ENCODE measurements at regions not wholly inside any gene's neighbourhood (a gene's known extent, or its start where the extent isn't known, plus 50 kb on each side); places are given as distances from the start of the nearest gene placed in this dataset.

DNA sequence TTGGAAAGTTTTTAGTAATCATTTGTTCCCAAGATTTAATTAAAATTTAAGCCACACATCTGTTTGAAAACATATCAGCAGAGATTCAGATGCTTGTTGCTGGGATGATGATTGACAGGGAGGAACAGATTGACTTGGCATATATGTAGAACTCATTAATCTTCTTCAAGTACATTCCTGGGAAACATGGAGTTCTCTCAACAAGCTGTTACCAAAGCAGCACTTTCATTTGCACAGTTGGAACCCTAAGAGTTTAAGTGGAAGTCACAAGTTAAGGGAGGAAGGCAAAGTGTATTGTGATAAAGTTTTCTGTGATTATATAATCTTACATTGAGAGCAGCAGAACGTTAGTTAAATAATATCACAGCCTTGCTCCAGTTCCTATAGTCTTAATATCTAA, 485.4 kb upstream of the CELF2 start:
- no peak overlapping the region for H2BK12ac ChIP-seq (ENCODE audit: low read length)
- H4K91ac ChIP-seq (ENCODE audit: low read depth, low read length): no peak overlapping the region
- H4K12ac ChIP-seq (ENCODE audit: low read depth, low read length): no peak overlapping the region
- WGBS (ENCODE audit: extremely low coverage, insufficient coverage, insufficient read length): no CpG with 5 or more reads among the region's 1 CpG
- no peak overlapping the region for H4K8ac ChIP-seq (ENCODE audit: low read depth, low read length)
- H3K4me1 ChIP-seq (ENCODE audit: control insufficient read depth in 1 of 2, insufficient read depth in 2 of 2, low read length in 2 of 2): peaks cover 2 to 5% of the 10 kb centered on the region in 2 experiments
- H3K27me3 ChIP-seq (ENCODE audit: insufficient read depth, low read length): no peaks in the 10 kb centered on the region
- no peak overlapping the region for H3K18ac ChIP-seq (ENCODE audit: low read length)
- no peak overlapping the region for H3K14ac ChIP-seq (ENCODE audit: low read length)
- H3K79me1 ChIP-seq (ENCODE audit: low read length): no peaks in the 10 kb centered on the region
- H2AFZ ChIP-seq (ENCODE audit: insufficient read depth, low read length, poor library complexity): no peak overlapping the region
- no peak overlapping the region for H2BK5ac ChIP-seq (ENCODE audit: low read depth, low read length, poor library complexity)
- H3K79me2 ChIP-seq (ENCODE audit: control insufficient read depth, insufficient read depth, low read length, poor library complexity): no peaks in the 10 kb centered on the region
- H3K4ac ChIP-seq (ENCODE audit: low read depth, low read length): no peak overlapping the region
- no peak overlapping the region for H2AK5ac ChIP-seq (ENCODE audit: low read length)
- H3K9me3 ChIP-seq (ENCODE audit: insufficient read depth, low read depth, low read length): no peaks in the 10 kb centered on the region
- H3K27ac ChIP-seq (ENCODE audit: low read depth, low read length): no peak overlapping the region
- no peak overlapping the region for H3K9ac ChIP-seq (ENCODE audit: low read length)
- H3K23ac ChIP-seq (ENCODE audit: low read length): no peak overlapping the region
- no peaks in the 10 kb centered on the region for H3K36me3 ChIP-seq (ENCODE audit: control insufficient read depth in 1 of 2, insufficient read depth in 2 of 2, low read length in 2 of 2)
- no peak overlapping the region for H3K4me3 ChIP-seq (ENCODE audit: low read depth, low read length)
- no peak overlapping the region for H2BK120ac ChIP-seq (ENCODE audit: insufficient read depth, low read length, poor library complexity)
- no peak for DNase-seq
- no peak overlapping the region for H3K4me2 ChIP-seq (ENCODE audit: low read length)

DNA sequence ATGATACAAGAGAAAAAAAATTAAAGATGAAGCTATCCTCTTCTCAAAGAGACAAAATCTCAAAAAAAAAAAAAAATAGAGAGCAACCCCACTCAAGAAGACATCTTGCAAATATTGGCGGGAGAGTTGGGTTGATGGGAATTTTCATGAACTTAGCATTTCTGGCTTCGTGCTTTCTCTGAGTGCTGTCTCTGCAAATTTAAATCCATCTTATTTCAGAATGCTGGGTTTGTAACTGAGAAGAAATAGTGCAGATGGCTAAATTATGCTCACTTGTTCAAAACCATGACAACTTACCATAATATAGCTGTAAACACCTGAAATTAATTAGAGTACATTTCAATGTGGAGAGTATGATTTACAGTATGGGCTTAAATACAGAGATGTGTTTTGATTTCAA, 484.8 kb upstream of the CELF2 start:
- Histone ChIP-seq H3K4me1 (ENCODE audit: control insufficient read depth in 1 of 2, insufficient read depth in 2 of 2, low read length in 2 of 2) (peaks cover 2 to 5% of the 10 kb centered on the region in 2 experiments), H3K9ac (ENCODE audit: low read length) (no peak overlapping the region), H3K79me1 (ENCODE audit: low read length) (no peaks in the 10 kb centered on the region), H3K36me3 (ENCODE audit: control insufficient read depth in 1 of 2, insufficient read depth in 2 of 2, low read length in 2 of 2) (no peaks in the 10 kb centered on the region), H3K18ac (ENCODE audit: low read length) (no peak overlapping the region), H3K23ac (ENCODE audit: low read length) (no peak overlapping the region), H3K79me2 (ENCODE audit: control insufficient read depth, insufficient read depth, low read length, poor library complexity) (no peaks in the 10 kb centered on the region), H4K12ac (ENCODE audit: low read depth, low read length) (no peak overlapping the region), H3K27ac (ENCODE audit: low read depth, low read length) (no peak overlapping the region), H2BK5ac (ENCODE audit: low read depth, low read length, poor library complexity) (no peak overlapping the region), H3K4me2 (ENCODE audit: low read length) (no peak overlapping the region), H4K91ac (ENCODE audit: low read depth, low read length) (no peak overlapping the region), H3K4ac (ENCODE audit: low read depth, low read length) (no peak overlapping the region), H2AK5ac (ENCODE audit: low read length) (no peak overlapping the region), H2AFZ (ENCODE audit: insufficient read depth, low read length, poor library complexity) (no peak overlapping the region), H3K27me3 (ENCODE audit: insufficient read depth, low read length) (no peaks in the 10 kb centered on the region), H2BK12ac (ENCODE audit: low read length) (no peak overlapping the region), H4K8ac (ENCODE audit: low read depth, low read length) (no peak overlapping the region), H2BK120ac (ENCODE audit: insufficient read depth, low read length, poor library complexity) (no peak overlapping the region), H3K14ac (ENCODE audit: low read length) (no peak overlapping the region), H3K9me3 (ENCODE audit: insufficient read depth, low read depth, low read length) (no peaks in the 10 kb centered on the region), H3K4me3 (ENCODE audit: low read depth, low read length) (no peak overlapping the region)
- DNase-seq: no peak
- no CpG with 5 or more reads among the region's 2 CpGs for WGBS (ENCODE audit: extremely low coverage, insufficient coverage, insufficient read length)

GRCh38 chr10:10533437-10533836, 484.2 kb upstream of the CELF2 start:
- DNase-seq: peak in 1 of 2 donors; percentile 54

GRCh38 chr10:10538326-10538725, 479.3 kb upstream of the CELF2 start:
- no CpG with 5 or more reads among the region's 1 CpG for WGBS (ENCODE audit: extremely low coverage, insufficient coverage, insufficient read length)
- Histone ChIP-seq H3K79me2 (ENCODE audit: control insufficient read depth, insufficient read depth, low read length, poor library complexity) (no peaks in the 10 kb centered on the region), H3K79me1 (ENCODE audit: low read length) (no peaks in the 10 kb centered on the region), H2BK5ac (ENCODE audit: low read depth, low read length, poor library complexity) (no peak overlapping the region), H2AK5ac (ENCODE audit: low read length) (no peak overlapping the region), H3K36me3 (ENCODE audit: control insufficient read depth in 1 of 2, insufficient read depth in 2 of 2, low read length in 2 of 2) (no peaks in the 10 kb centered on the region), H4K91ac (ENCODE audit: low read depth, low read length) (no peak overlapping the region), H3K9me3 (ENCODE audit: insufficient read depth, low read depth, low read length) (no peaks in the 10 kb centered on the region), H4K8ac (ENCODE audit: low read depth, low read length) (no peak overlapping the region), H3K27ac (ENCODE audit: low read depth, low read length) (no peak overlapping the region), H4K12ac (ENCODE audit: low read depth, low read length) (no peak overlapping the region), H3K4ac (ENCODE audit: low read depth, low read length) (no peak overlapping the region), H3K23ac (ENCODE audit: low read length) (no peak overlapping the region), H2BK12ac (ENCODE audit: low read length) (no peak overlapping the region), H3K14ac (ENCODE audit: low read length) (no peak overlapping the region), H2BK120ac (ENCODE audit: insufficient read depth, low read length, poor library complexity) (no peak overlapping the region), H3K4me2 (ENCODE audit: low read length) (no peak overlapping the region), H3K9ac (ENCODE audit: low read length) (no peak overlapping the region), H2AFZ (ENCODE audit: insufficient read depth, low read length, poor library complexity) (no peak overlapping the region), H3K4me1 (ENCODE audit: control insufficient read depth in 1 of 2, insufficient read depth in 2 of 2, low read length in 2 of 2) (no peaks in the 10 kb centered on the region), H3K18ac (ENCODE audit: low read length) (no peak overlapping the region), H3K4me3 (ENCODE audit: low read depth, low read length) (no peak overlapping the region), H3K27me3 (ENCODE audit: insufficient read depth, low read length) (no peaks in the 10 kb centered on the region)
- DNase-seq: no peak

More at GRCh38 chr10:10533437-10533836, 484.2 kb upstream of the CELF2 start:
- no peaks in the 10 kb centered on the region for H3K9me3 ChIP-seq (ENCODE audit: insufficient read depth, low read depth, low read length)
- peaks cover 0 to 1% of the 10 kb centered on the region in 2 experiments for H3K4me1 ChIP-seq (ENCODE audit: control insufficient read depth in 1 of 2, insufficient read depth in 2 of 2, low read length in 2 of 2)
- no CpG with 5 or more reads among the region's 3 CpGs for WGBS (ENCODE audit: extremely low coverage, insufficient coverage, insufficient read length)
- H2AFZ ChIP-seq (ENCODE audit: insufficient read depth, low read length, poor library complexity): no peak overlapping the region
- H3K9ac ChIP-seq (ENCODE audit: low read length): no peak overlapping the region
- no peak overlapping the region for H4K12ac ChIP-seq (ENCODE audit: low read depth, low read length)
- H3K27me3 ChIP-seq (ENCODE audit: insufficient read depth, low read length): no peaks in the 10 kb centered on the region
- no peaks in the 10 kb centered on the region for H3K36me3 ChIP-seq (ENCODE audit: control insufficient read depth in 1 of 2, insufficient read depth in 2 of 2, low read length in 2 of 2)
- no peak overlapping the region for H3K18ac ChIP-seq (ENCODE audit: low read length)
- no peak overlapping the region for H2BK12ac ChIP-seq (ENCODE audit: low read length)
- H2BK120ac ChIP-seq (ENCODE audit: insufficient read depth, low read length, poor library complexity): no peak overlapping the region
- H2BK5ac ChIP-seq (ENCODE audit: low read depth, low read length, poor library complexity): no peak overlapping the region
- H3K4me3 ChIP-seq (ENCODE audit: low read depth, low read length): no peak overlapping the region
- no peak overlapping the region for H3K27ac ChIP-seq (ENCODE audit: low read depth, low read length)
- H4K8ac ChIP-seq (ENCODE audit: low read depth, low read length): no peak overlapping the region
- H3K14ac ChIP-seq (ENCODE audit: low read length): no peak overlapping the region
- H4K91ac ChIP-seq (ENCODE audit: low read depth, low read length): no peak overlapping the region
- H3K23ac ChIP-seq (ENCODE audit: low read length): no peak overlapping the region
- no peak overlapping the region for H3K4me2 ChIP-seq (ENCODE audit: low read length)
- no peak overlapping the region for H2AK5ac ChIP-seq (ENCODE audit: low read length)
- H3K79me1 ChIP-seq (ENCODE audit: low read length): no peaks in the 10 kb centered on the region
- H3K4ac ChIP-seq (ENCODE audit: low read depth, low read length): no peak overlapping the region
- H3K79me2 ChIP-seq (ENCODE audit: control insufficient read depth, insufficient read depth, low read length, poor library complexity): no peaks in the 10 kb centered on the region
